T1000 (cell line): ENCODE measurements at regions not wholly inside any gene's neighbourhood (a gene's known extent, or its start where the extent isn't known, plus 50 kb on each side); places are given as distances from the start of the nearest gene placed in this dataset.
"Not testable (repeated sequence)": the region's sequence is repeated elsewhere in the genome, so short reads cannot be mapped to it uniquely, and the experiment has no call there.

Experiments
- DNase-seq: peaks from one replicate; lab custom pipeline; 2025; ENCODE audit warnings: mixed read lengths; lab: John Stamatoyannopoulos, UW

DNA sequence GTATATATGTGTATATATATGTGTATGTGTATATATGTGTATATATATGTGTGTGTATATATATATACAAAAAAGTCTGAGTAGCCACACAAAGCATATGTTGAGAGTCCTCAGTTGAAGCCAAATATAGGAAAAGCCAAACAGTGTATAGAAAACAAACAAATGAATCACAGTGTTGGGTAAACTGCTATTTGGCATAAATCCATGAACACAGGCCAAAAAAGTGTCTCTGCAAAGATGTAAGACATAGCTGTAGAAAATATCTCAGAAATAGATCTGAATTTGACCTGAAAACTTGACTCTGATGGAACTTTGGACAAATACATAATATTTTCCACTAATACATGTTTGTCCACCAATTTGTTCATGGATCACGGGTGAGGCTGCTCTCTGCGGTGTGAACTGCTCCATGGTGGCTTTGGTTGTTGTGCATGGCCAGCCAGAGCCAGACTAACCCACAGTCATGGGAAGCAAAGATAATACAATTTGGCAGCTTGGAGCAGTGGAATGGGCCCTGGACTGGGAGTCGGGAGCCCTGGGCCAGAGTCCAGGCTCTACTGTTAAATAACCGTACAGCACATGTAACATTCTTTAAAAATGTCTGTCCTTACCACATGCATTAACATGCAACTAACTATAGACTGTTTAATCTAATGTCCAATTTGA, 76.9 kb upstream of the EED start:
- DNase-seq = no peak

DNA sequence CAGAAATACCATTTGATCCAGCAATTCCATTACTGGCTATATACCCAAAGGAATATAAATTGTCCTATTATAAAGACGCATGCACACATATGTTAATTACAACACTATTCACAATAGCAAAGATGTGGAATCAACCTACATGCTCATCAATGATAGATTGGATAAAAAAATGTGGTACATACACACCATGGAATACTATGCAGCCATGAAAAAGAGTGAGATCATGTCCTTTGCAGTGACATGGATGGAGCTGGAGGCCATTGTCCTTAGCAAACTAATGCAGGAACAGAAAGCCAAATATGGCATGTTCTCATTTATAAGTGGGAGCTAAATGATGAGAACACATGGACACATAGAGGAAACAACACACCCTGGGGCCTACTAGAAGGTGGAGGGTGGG, 78.3 kb upstream of the EED start:
- not testable (repeated sequence) for DNase-seq

DNA sequence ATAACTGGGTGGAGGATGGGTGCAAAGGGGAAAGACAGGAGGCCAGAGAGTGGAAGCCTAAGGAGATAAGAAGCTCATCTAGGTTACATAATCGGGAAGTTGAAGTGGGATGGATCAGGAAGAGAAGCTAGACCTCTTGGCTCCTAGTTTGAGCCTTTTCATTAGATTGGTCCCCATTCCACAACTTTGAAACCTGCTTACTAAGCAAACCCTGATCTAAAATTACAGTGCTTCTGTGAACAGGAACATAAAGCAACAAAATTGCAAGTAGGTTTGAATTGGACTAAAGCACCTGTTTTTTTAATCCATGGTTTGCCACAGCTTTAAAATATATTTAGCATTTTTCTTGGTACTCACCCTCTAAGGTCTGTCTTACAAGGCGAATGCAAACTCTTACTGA, 80.4 kb upstream of the EED start:
- DNase-seq = no peak

- DNase-seq = not testable (repeated sequence)
Observed at GRCh38 chr11:86163221-86163876, 81.2 kb upstream of the EED start.

- DNase-seq = peak; percentile 5
Observed at GRCh38 chr11:86162239-86162638, 82.3 kb upstream of the EED start.

DNA sequence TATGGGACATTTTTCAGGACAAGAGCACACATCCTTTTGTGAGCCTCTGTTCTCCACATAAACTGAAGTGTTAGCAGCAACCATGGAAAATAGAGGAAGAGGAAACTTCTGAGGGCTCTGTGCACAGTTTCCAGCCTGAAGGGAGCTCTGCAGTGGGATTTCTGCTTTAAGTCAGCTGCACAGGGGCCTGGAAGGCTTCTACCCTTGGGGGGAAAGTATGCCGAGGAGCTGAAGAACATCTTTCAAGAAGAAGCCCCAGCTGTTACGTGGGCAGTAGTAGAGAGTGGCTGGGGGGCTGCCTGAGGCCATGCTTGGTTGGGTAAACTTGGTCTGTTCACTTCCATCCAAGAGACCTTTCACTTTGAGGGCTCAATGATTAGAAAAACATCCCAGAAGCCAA, 82.7 kb upstream of the EED start:
- DNase-seq = no peak

GRCh38 chr11:86161336-86161735, 83.2 kb upstream of the EED start:
- DNase-seq = no peak

- DNase-seq = peak; percentile 21
Observed at GRCh38 chr11:86160541-86161149, 83.9 kb upstream of the EED start.

DNA sequence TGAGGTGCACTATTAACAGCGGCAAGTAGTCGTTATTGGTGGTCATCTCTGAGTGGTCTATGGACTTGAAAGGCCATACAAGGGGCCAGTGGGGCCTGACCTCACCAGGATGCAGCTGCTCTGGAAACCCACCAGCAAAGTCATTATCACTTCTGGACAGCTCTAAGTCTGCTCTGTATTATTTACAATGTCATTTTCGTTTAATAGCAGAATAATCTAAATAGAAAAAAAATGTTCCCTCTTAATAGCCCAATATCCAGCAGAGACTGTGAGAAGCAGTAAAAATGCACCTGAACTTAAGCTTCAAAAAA, 85.0 kb upstream of the EED start:
- no peak for DNase-seq

DNA sequence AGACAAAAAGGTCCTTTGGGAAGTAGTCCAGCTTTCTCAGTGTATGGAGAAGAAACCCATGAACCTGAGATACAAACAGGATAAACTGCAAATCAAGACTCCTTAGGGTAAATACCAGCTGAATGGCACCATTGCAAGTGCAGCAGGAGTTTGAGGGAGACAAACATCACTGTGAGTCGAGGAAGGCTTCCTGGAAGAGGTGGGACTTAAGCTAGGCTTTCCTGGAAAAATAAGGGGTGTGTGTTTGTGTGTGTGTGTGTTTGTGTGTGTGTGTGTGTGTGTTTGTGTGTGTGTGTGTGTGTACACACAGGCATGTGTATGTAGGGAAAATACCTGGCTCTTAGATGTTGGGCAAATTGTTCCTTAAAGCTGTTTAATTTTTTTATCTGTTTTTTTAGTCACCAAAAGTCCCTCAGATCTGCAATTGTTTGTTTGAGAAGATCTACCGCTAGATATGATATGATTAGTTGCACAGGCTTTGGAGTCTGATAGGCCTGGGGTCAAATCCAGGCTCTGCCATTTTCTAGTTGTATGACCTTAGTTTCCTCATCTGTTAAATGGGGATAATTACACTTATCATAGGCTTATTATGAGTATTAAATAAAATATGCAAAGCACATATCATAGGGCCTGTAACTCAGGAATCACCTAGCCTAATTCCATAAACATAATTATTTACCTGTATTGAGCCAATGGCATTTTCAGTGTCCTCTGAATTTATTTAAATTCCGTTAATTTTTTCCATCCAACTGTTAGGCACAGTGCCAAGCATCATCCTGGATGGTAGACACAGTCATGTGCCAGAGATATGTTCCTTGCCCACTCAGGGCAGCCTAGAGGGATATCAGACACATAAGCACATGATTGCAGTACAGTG, 85.6 kb upstream of the EED start:
- no peak for DNase-seq

GRCh38 chr11:86157797-86158378, 86.7 kb upstream of the EED start:
- no peak for DNase-seq

GRCh38 chr11:86156397-86156955, 87.6 kb upstream of the PICALM start:
- no peak for DNase-seq

GRCh38 chr11:86155200-86155844, 86.4 kb upstream of the PICALM start:
- no peak for DNase-seq

DNA sequence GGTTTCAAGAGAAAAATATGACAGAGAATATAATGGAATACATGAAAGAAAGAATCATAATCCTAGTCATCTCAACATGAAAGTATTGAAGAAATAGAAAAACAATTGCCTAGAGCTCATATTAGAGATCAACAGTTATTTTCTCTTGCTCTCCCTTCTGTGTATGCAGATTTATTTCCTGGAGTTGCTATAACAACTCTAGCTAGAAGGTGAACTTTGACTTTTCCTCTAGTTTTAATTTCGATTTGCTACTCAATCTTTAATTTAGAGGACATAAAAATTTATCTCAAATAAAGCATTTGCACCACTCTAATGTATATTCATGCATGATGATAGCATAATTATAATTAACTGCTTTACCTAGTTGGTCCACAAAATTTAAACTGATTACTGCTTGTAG, 84.6 kb upstream of the PICALM start:
- DNase-seq = no peak

- DNase-seq = no peak
Observed at GRCh38 chr11:86152901-86153300, 84.0 kb upstream of the PICALM start.

- DNase-seq = no peak
Observed at GRCh38 chr11:86152006-86152862, 83.3 kb upstream of the PICALM start.

DNA sequence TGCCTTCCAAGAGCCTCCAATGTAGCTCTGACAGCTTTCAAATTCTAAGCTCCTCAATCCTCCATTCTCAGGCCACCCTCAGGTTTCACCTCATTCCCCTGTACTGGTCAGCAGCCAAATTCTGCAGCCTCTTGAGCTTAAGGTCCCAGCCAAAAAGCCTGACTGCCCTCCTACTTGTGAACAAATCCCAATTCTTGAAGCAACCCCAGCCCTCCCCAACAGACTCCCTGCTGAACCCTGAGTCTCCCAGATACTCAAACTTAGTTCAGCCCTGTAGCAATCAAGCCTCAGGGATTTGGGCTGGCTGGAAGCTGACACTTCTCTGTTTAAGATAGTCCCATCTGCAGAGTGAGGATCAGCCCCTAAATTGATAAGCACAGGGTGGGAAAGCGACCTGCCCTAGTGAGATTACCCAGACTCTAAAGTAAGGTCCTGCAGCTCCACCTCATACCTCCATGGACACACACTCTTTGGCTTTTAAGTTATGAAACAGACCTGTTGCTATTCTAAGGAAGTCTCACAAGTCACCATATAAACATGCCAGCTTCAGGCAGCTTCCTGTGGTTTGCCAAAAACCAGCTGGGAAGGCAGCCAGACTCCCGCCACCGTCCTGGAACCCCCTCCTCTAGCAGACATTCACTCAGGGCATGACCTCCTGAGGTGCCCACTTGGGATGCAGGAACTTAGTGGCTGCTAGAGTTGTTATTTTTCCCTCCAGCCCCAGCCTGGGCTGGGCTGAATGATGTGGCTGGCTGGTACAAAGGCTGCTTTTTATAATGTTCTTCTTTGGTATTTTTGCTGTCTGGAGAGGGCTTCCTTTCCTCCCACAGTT, 82.5 kb upstream of the PICALM start:
- peak; percentile 10 for DNase-seq

- no peak for DNase-seq
Observed at GRCh38 chr11:86150847-86151173, 81.9 kb upstream of the PICALM start.

GRCh38 chr11:86149792-86150191, 80.9 kb upstream of the PICALM start:
- no peak for DNase-seq

DNA sequence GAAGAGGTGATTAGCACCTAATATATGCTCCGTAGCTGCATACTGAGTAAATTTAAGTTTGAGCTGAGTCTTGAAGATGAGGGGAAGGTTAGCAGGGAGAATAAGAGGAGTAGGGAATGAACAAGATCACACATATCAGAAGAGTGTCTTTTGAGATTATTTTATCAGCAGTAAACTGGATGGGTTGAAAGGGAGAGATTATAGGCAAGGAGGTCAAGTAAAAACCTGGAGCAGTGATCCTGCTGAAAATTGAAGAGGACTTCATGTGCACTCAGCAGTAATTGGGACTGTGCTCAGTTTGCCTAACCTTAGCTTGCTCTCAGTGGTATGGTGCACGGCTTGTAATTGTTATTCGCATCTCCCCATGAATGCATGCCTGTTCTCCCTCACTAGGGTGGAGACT, 79.5 kb upstream of the PICALM start:
- DNase-seq = no peak
